ENCODE measurements at regions not wholly inside any gene's neighbourhood (a gene's known extent, or its start where the extent isn't known, plus 50 kb on each side); places are given as distances from the start of the nearest gene placed in this dataset.

GRCh38 chr14:71451501-71451900 lies 480.7 kb upstream of the RGS6 start:
- TF ChIP-seq CTCF (IDR thresholded peaks at IDR 0.05) (no peak), POLR2AphosphoS5 (IDR thresholded peaks at IDR 0.05) (no peak), POLR2A (IDR thresholded peaks at IDR 0.05) (no peak)
